ENCODE measurements at regions not wholly inside any gene's neighbourhood (a gene's known extent, or its start where the extent isn't known, plus 50 kb on each side); places are given as distances from the start of the nearest gene placed in this dataset.

DNA sequence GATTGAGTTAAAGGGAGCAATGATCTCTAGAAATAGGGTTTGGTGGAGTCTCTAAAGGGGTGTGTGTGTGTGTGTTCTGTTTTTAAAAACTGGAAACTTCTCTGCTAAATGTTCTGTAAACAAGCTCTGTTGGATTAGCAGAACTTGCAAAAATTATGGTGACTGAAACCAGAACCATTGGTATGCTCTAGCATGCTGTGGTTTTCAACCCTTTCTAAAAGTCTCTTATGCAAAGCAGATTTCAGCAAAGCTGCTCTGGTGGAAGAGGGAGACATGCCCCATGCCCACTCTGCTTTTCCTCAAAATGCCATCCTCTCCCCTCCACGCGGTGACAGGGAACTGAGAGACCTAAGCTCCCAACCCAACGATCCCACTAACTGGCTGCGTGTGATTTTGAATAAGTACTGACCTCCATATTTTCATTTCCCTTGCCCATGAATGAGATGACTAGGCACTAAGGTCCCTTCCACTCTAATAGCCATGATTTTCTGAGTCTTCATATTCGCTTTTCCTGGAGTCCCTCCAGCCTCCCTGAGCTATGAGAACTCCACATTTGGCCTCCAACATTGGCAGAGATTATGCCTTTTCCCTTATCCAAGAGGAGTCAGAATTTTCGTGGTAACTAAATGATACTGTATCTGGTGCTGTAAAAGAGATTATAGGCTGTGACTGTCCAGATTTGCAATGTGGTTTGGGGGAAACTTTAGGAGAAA lies 117.3 kb upstream of the PALS2 start:
- Histone ChIP-seq H3K4me1 (no peaks in the 10 kb centered on the region), H3K9me3 (no peaks in the 10 kb centered on the region), H3K4me3 (no peak overlapping the region), H3K36me3 (replicated peaks) (no peaks in the 10 kb centered on the region), H3K27me3 (ENCODE audit: low read depth) (no peaks in the 10 kb centered on the region)
- in situ Hi-C loops (cut with MboI; ENCODE audit: low sequenced_read_pairs), result no loop called here
- DNase-seq (ENCODE audit: low spot score in 2 of 2), result no peak

DNA sequence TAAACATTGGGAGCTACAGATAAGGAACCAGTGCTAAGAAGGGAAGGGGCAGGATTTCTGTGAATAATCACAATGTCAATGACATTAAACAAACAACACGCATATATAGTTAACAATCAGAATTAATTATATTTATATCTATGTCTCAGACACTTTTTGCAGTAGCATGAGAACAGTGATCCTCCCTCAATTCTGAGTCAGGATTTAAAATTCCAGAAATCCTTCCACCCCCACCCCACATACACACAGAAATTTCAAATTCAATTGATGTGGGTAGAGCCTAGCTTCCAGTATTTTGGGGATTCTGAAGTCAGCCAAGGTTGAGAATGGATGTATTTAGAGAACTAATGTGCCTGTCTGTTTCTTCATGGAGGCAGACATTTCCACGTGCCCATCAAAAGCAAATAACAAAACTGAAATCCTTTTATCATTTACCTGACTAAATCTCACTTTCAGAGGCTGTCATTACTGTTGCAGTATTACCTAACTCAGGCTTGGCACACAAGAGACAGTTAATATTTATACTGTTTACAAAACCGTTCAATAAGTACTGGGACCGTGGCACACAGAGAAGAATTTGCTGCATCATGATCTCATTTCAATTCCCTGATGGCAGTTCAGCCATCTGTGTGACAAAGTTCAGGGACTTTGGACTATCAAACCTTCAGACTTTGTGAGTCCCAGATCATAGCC lies 116.6 kb upstream of the PALS2 start:
- Histone ChIP-seq H3K36me3 (replicated peaks) (no peaks in the 10 kb centered on the region), H3K9me3 (no peaks in the 10 kb centered on the region), H3K4me3 (no peak overlapping the region), H3K4me1 (no peaks in the 10 kb centered on the region), H3K27me3 (ENCODE audit: low read depth) (no peaks in the 10 kb centered on the region)
- no peak for DNase-seq (ENCODE audit: low spot score in 2 of 2)
- in situ Hi-C loops (cut with MboI; ENCODE audit: low sequenced_read_pairs), result no loop called here

DNA sequence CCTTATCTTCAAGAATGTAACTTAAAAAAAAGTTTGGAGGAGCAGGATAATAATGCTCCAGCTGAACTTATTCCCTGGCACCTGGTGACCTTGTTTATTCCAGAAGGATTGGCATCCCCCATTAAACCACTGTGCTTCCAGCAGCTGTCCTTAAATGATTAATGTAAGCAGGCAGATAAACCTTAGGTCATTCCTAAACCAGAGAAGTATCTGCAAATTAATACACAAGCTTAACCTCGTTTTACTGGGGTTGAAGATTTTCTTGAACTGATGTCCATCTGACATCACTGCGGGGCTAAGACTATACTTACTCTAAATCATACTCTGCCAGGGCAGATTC lies 116.1 kb upstream of the PALS2 start:
- no peak for DNase-seq (ENCODE audit: low spot score in 2 of 2)
- in situ Hi-C loops (cut with MboI; ENCODE audit: low sequenced_read_pairs), result no loop called here
- Histone ChIP-seq H3K4me1 (no peaks in the 10 kb centered on the region), H3K27me3 (ENCODE audit: low read depth) (no peaks in the 10 kb centered on the region), H3K9me3 (no peaks in the 10 kb centered on the region), H3K36me3 (replicated peaks) (no peaks in the 10 kb centered on the region), H3K4me3 (no peak overlapping the region)

DNA sequence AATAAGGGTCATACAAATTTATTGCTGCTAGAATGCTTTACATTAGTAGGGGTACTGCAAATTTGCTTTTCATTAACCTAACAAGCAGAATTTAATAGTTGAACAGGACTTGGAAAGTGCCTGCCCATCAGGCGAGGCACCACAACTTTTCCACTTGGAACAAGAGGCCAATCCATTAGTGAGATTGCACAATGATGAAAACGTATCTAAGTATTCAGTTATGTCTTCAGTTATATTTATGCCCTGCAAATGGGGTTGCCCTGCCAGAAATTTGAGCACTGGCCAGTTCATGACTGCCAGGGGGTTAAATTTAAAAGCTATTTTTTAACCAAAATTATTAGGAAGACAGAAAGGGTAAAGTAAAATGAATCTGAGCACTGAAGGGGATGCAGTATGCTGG lies 111.1 kb upstream of the PALS2 start:
- Histone ChIP-seq H3K9me3 (no peaks in the 10 kb centered on the region), H3K36me3 (replicated peaks) (no peaks in the 10 kb centered on the region), H3K4me3 (no peak overlapping the region), H3K27me3 (ENCODE audit: low read depth) (no peaks in the 10 kb centered on the region), H3K4me1 (no peaks in the 10 kb centered on the region)
- no peak for DNase-seq (ENCODE audit: low spot score in 2 of 2)
- in situ Hi-C loops (cut with MboI; ENCODE audit: low sequenced_read_pairs), result no loop called here

DNA sequence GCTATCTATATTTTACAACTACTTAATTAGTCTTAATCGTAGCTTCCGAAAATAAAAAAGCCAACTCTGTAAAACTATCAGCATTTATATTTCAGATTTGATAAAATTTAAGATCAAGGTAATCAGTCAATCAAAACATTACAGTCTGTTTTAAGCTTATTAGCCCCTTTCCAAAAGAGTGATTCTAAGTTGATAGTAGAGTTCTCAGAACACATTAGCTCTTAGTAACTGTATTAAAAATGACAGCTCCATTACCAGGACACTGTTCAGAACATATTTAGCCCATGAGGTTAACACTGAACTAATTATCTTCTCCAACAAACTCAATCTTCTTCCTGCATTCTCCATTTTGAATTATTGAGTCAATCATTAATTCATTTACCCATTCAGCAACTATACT lies 110.3 kb upstream of the PALS2 start:
- Histone ChIP-seq H3K36me3 (replicated peaks) (no peaks in the 10 kb centered on the region), H3K4me3 (no peak overlapping the region), H3K9me3 (no peaks in the 10 kb centered on the region), H3K27me3 (ENCODE audit: low read depth) (no peaks in the 10 kb centered on the region), H3K4me1 (no peaks in the 10 kb centered on the region)
- in situ Hi-C loops (cut with MboI; ENCODE audit: low sequenced_read_pairs), result no loop called here
- DNase-seq (ENCODE audit: low spot score in 2 of 2), result no peak

DNA sequence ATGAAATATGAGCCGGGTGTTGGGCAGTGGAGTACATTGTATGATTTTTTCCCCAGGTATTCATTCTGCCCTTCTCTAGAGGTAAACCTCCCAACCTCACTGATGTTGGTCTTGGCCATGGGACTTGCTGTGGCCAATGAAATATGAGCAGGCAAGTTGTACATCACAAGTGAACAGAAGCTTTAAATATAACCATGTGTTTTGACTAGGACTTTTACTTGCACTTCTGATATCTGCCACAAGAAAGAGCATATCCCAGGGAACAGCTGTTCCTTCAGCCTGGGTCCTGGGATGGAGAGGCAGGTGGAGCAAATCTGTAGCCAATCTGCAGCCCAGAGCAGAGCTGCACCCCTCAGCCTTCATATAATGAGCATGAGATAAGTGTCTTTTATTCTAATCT lies 109.8 kb upstream of the PALS2 start:
- Histone ChIP-seq H3K36me3 (replicated peaks) (no peaks in the 10 kb centered on the region), H3K4me1 (no peaks in the 10 kb centered on the region), H3K4me3 (no peak overlapping the region), H3K27me3 (ENCODE audit: low read depth) (no peaks in the 10 kb centered on the region), H3K9me3 (no peaks in the 10 kb centered on the region)
- in situ Hi-C loops (cut with MboI; ENCODE audit: low sequenced_read_pairs), result no loop called here
- DNase-seq (ENCODE audit: low spot score in 2 of 2), result no peak

DNA sequence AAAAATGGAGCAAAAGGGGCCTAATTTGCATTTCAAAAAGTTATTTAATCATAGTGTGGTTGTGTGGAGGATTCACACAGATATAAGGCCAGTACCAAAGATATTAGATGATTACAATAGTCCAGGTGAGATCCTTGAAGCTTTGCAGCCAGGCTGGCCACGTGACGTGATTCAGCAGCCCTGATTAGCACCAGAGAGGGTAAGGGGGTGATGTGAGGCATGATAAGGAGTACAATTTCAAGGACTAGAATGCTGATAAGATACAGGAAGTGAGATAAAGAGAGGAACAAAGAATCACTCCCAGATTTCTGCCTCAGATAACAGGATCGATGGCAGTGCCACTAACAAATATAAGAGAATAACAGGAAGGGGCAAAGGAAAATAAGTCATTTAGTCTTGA lies 108.4 kb upstream of the PALS2 start:
- H3K9me3 ChIP-seq, result no peaks in the 10 kb centered on the region
- in situ Hi-C loops (cut with MboI; ENCODE audit: low sequenced_read_pairs), result no loop called here
- H3K27me3 ChIP-seq (ENCODE audit: low read depth), result no peaks in the 10 kb centered on the region

DNA sequence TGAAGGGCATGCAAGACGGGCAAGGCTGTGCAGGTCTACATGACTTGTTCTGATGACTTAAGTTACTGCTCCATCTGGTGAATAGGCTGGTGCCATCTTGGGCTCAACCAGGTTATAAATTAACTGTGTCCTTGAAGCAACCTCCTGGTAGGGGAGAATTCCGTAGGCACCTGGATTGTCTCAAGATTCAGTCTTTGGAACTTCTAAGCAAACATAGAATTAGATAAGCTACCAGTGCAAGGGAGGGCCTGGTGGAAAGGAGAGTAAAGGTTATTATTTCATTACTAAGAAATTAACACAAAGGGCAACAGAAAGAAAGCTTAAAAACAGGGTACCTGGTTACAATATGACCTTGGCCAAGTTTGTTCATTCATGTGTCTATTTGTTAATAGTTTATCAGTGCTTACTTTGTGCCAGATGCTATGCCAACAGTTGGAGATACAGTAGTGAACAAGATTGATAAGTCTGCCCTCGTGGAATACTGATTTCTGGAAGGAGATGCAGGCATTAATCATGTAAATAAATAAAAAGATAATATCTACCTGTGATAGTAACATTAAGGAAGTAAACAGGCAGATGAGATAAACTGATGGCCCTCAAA lies 107.0 kb upstream of the PALS2 start:
- no peak for DNase-seq (ENCODE audit: low spot score in 2 of 2)
- Histone ChIP-seq H3K4me3 (no peak overlapping the region), H3K9me3 (no peaks in the 10 kb centered on the region), H3K36me3 (replicated peaks) (no peaks in the 10 kb centered on the region), H3K27me3 (ENCODE audit: low read depth) (no peaks in the 10 kb centered on the region), H3K4me1 (no peaks in the 10 kb centered on the region)
- in situ Hi-C loops (cut with MboI; ENCODE audit: low sequenced_read_pairs), result no loop called here

More for the DNA sequence above, 108.4 kb upstream of the PALS2 start:
- no peak overlapping the region for H3K4me3 ChIP-seq
- no peaks in the 10 kb centered on the region for H3K36me3 ChIP-seq (replicated peaks)
- no peaks in the 10 kb centered on the region for H3K4me1 ChIP-seq
- no peak for DNase-seq (ENCODE audit: low spot score in 2 of 2)

DNA sequence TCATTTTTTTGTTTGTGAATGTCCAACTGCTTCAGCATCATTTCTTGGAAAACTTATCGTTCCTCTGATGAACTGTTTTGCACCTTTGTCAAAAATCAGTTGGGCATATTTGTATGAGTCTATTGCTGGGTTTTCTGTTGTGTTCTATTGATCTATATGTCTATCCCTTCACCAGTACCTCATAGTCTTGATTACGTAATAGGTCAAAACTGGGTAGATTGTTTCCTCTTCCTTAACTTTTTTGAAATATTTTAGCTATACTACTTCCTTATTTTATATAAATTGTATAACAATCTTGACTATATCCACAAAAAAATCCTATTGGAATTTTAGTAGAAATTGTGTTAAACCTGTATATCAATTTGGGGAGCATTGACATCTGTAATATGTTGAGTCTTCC lies 104.1 kb upstream of the PALS2 start:
- Histone ChIP-seq H3K4me1 (no peaks in the 10 kb centered on the region), H3K36me3 (replicated peaks) (no peaks in the 10 kb centered on the region), H3K27me3 (ENCODE audit: low read depth) (no peaks in the 10 kb centered on the region), H3K4me3 (no peak overlapping the region), H3K9me3 (no peaks in the 10 kb centered on the region)
- no peak for DNase-seq (ENCODE audit: low spot score in 2 of 2)
- in situ Hi-C loops (cut with MboI; ENCODE audit: low sequenced_read_pairs), result no loop called here

DNA sequence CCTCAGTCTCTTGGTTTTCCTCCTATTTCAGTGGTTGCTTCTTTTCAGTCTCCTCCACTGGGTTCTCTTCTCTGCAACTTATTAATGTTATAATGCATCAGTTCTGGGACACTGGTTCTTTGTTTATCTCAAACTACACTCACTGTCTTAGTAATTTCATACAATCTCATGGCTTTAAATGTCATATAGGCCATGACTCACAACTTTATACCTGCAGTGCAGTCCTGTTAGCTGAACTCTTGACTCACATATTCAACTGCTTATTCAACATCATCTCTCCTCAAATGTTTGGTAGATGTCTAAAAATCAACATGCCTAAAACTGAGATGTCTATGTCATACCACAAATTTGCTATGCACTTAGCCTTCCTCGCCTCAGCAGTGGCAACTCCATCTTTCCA lies 101.2 kb upstream of the PALS2 start:
- Histone ChIP-seq H3K36me3 (replicated peaks) (no peaks in the 10 kb centered on the region), H3K4me3 (no peak overlapping the region), H3K4me1 (no peaks in the 10 kb centered on the region; the same call in 1 of the 2 replicates), H3K27me3 (ENCODE audit: low read depth) (no peaks in the 10 kb centered on the region), H3K9me3 (no peaks in the 10 kb centered on the region)
- no peak for DNase-seq (ENCODE audit: low spot score in 2 of 2)
- in situ Hi-C loops (cut with MboI; ENCODE audit: low sequenced_read_pairs), result no loop called here

DNA sequence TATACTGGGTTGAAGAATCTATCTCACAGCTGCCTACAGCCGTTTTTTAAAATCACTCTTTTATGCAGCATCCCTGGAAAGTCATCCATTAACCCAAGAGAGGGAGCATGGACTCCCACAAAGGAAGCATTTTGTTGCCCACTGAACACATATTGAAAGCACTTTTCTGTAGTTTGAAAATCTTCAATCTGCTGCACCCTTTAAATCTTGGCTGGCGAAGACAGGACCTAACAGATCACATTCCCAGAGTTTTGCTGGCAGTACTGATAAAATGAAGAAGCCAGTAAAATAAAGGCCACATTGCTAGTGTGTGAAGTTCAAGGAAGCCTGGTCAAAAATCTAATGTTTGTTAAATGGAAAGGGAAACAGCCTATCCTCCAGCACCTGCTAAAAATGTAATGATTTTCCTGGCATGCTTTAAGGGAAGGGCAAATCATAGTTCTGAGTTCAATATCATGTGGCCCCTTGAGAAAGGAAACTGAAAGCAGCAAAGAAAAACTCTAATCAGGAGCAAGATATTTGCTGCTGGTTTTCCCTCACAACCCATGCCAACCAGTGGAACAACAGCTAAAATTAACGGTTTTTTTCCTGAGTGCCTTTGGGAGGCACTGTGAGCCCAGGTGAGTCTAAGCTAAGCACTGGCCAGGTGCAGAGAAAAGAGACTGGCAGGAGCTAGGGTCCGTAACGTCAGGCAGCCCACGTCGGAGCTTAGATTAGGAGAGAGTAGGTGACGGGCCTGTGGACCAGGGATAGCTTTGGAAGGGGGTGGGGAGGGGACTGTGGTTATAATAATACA lies 97.9 kb upstream of the PALS2 start:
- no peak for DNase-seq (ENCODE audit: low spot score in 2 of 2)
- in situ Hi-C loops (cut with MboI; ENCODE audit: low sequenced_read_pairs), result no loop called here

DNA sequence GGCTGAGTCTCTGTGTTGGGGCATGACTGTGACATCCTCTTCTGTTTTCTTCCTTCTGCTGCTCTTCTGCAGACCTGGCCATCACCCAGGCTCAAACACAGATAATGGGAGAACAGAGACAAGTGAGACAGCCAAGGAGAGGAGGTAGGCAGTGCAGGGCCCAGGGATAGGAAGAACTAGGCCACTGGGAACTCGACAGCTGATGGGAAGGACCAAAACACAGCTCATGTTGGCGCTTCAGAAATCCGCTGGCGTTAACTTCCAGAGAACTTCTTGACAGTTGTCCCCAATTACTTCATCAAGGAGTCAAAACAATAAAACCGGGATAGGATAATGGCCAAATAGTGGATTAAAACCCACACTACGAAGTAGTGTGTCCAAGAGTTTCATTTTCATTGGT lies 97.0 kb upstream of the PALS2 start:
- Histone ChIP-seq H3K9me3 (no peaks in the 10 kb centered on the region), H3K4me3 (no peak overlapping the region), H3K4me1 (peaks cover 14% of the 10 kb centered on the region), H3K36me3 (replicated peaks) (no peaks in the 10 kb centered on the region), H3K27me3 (ENCODE audit: low read depth) (no peaks in the 10 kb centered on the region)
- DNase-seq (ENCODE audit: low spot score in 2 of 2), result no peak
- in situ Hi-C loops (cut with MboI; ENCODE audit: low sequenced_read_pairs), result no loop called here

More for the DNA sequence above, 97.9 kb upstream of the PALS2 start:
- Histone ChIP-seq H3K9me3 (no peaks in the 10 kb centered on the region), H3K4me1 (peaks cover 14% of the 10 kb centered on the region), H3K27me3 (ENCODE audit: low read depth) (no peaks in the 10 kb centered on the region), H3K4me3 (no peak overlapping the region), H3K36me3 (replicated peaks) (no peaks in the 10 kb centered on the region)

DNA sequence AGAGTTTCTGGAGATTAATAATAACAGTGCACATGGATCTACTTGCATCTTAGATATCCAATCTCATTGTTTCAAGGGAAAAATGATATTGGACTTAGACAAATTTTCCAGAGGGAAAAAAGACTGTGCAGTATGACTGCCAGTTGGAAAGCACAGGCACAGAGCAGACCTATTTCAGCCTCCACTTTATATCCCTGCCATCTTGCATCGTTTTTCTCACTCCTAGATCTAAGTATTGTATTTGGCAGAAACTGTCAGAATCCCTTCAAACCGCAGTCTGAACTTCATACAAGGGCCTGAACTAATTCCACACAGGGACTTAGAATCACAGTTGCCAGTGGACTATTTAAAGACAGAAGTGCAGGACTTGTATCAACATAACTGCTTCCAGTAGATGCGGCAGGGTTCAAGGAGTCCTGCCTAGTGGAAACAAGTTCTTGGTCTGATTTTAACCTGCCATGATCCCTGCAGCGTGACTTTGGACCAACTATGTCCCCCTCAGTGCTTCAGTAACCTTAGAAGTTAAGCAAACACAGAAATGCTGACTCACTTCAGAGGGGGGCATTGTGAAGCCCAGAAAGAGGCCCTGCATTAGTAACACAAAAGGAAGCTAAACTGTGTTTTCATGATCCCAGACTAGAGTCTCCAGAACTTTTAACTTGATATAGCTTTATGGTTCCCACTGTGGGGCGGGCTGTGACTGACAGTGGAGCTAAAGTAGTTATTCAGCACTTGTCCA lies 95.7 kb upstream of the PALS2 start:
- Histone ChIP-seq H3K4me3 (no peak overlapping the region), H3K27me3 (ENCODE audit: low read depth) (no peaks in the 10 kb centered on the region), H3K4me1 (peaks cover 14% of the 10 kb centered on the region), H3K9me3 (no peaks in the 10 kb centered on the region), H3K36me3 (replicated peaks) (no peaks in the 10 kb centered on the region)
- peak; percentile 69 to 91 for DNase-seq (ENCODE audit: low spot score in 2 of 2)
- in situ Hi-C loops (cut with MboI; ENCODE audit: low sequenced_read_pairs), result no loop called here
